ENCODE measurements at regions not wholly inside any gene's neighbourhood (a gene's known extent, or its start where the extent isn't known, plus 50 kb on each side); places are given as distances from the start of the nearest gene placed in this dataset.

DNA sequence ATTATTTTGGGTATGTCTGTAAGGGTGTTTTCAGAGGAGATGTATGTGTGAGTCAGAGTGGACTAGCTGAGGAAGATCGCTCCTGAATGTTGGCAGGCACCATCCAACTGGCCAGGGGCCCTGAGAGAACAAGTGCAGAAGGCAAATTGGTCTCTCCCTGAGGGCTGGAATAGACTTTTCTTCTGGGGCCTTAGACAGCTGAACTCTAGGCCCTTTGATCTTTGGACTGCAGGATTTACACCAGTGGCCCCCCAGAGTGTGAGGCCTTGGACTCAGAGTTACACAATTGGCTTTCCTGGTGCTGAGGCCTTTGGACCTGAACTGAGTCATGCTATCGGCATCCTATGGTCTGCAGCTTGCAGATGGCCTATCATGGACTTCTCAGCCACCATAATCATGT lies 217.2 kb downstream of the REEP3 start (continued):
- TF ChIP-seq, protein P1, sequence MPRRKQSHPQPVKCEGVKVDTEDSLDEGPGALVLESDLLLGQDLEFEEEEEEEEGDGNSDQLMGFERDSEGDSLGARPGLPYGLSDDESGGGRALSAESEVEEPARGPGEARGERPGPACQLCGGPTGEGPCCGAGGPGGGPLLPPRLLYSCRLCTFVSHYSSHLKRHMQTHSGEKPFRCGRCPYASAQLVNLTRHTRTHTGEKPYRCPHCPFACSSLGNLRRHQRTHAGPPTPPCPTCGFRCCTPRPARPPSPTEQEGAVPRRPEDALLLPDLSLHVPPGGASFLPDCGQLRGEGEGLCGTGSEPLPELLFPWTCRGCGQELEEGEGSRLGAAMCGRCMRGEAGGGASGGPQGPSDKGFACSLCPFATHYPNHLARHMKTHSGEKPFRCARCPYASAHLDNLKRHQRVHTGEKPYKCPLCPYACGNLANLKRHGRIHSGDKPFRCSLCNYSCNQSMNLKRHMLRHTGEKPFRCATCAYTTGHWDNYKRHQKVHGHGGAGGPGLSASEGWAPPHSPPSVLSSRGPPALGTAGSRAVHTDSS (CRISPR knock-in tag; conservative IDR thresholded peaks at IDR 0.05): no peak
- TF ChIP-seq ZZZ3 (CRISPR knock-in tag; IDR thresholded peaks at IDR 0.05; ENCODE audit: borderline replicate concordance): 0 out of 2 replicates have a peak, but pooled peaks have one; percentile 36
- TF ChIP-seq ZNF160 (CRISPR knock-in tag; IDR thresholded peaks at IDR 0.05): no peak
- 0 out of 2 replicates have a peak, but pooled peaks have one; percentile 58 for TF ChIP-seq HHEX (CRISPR knock-in tag; IDR thresholded peaks at IDR 0.05)
- TF ChIP-seq ZNF619 (CRISPR knock-in tag; IDR thresholded peaks at IDR 0.05): no peak
- no peak for TF ChIP-seq PAF1 (CRISPR knock-in tag; IDR thresholded peaks at IDR 0.05)
- 0 out of 2 replicates have a peak, but pooled peaks have one; percentile 49 for TF ChIP-seq NFKBIZ (CRISPR knock-in tag; IDR thresholded peaks at IDR 0.05)
- TF ChIP-seq MIER2 (CRISPR knock-in tag; IDR thresholded peaks at IDR 0.05): peak; percentile 63; the same call in 1 of the 2 replicates
- no peak for TF ChIP-seq SUZ12 (IDR thresholded peaks at IDR 0.05; ENCODE audit: low read depth, low read length)
- TF ChIP-seq, protein P2, sequence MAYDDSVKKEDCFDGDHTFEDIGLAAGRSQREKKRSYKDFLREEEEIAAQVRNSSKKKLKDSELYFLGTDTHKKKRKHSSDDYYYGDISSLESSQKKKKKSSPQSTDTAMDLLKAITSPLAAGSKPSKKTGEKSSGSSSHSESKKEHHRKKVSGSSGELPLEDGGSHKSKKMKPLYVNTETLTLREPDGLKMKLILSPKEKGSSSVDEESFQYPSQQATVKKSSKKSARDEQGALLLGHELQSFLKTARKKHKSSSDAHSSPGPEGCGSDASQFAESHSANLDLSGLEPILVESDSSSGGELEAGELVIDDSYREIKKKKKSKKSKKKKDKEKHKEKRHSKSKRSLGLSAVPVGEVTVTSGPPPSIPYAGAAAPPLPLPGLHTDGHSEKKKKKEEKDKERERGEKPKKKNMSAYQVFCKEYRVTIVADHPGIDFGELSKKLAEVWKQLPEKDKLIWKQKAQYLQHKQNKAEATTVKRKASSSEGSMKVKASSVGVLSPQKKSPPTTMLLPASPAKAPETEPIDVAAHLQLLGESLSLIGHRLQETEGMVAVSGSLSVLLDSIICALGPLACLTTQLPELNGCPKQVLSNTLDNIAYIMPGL (CRISPR knock-in tag; IDR thresholded peaks at IDR 0.05; ENCODE audit: borderline replicate concordance in 1 of 2, low read depth in 1 of 2): 0 out of 4 replicates have a peak, but pooled peaks of 1 of the 2 experiments have one; percentile 26
- TF ChIP-seq CEBPG (CRISPR knock-in tag; IDR thresholded peaks at IDR 0.05): peak; percentile 87
- TF ChIP-seq, protein P3, sequence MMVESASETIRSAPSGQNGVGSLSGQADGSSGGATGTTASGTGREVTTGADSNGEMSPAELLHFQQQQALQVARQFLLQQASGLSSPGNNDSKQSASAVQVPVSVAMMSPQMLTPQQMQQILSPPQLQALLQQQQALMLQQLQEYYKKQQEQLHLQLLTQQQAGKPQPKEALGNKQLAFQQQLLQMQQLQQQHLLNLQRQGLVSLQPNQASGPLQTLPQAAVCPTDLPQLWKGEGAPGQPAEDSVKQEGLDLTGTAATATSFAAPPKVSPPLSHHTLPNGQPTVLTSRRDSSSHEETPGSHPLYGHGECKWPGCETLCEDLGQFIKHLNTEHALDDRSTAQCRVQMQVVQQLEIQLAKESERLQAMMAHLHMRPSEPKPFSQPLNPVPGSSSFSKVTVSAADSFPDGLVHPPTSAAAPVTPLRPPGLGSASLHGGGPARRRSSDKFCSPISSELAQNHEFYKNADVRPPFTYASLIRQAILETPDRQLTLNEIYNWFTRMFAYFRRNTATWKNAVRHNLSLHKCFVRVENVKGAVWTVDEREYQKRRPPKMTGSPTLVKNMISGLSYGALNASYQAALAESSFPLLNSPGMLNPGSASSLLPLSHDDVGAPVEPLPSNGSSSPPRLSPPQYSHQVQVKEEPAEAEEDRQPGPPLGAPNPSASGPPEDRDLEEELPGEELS (CRISPR knock-in tag; IDR thresholded peaks at IDR 0.05): peak; percentile 56
- TF ChIP-seq, protein P4, sequence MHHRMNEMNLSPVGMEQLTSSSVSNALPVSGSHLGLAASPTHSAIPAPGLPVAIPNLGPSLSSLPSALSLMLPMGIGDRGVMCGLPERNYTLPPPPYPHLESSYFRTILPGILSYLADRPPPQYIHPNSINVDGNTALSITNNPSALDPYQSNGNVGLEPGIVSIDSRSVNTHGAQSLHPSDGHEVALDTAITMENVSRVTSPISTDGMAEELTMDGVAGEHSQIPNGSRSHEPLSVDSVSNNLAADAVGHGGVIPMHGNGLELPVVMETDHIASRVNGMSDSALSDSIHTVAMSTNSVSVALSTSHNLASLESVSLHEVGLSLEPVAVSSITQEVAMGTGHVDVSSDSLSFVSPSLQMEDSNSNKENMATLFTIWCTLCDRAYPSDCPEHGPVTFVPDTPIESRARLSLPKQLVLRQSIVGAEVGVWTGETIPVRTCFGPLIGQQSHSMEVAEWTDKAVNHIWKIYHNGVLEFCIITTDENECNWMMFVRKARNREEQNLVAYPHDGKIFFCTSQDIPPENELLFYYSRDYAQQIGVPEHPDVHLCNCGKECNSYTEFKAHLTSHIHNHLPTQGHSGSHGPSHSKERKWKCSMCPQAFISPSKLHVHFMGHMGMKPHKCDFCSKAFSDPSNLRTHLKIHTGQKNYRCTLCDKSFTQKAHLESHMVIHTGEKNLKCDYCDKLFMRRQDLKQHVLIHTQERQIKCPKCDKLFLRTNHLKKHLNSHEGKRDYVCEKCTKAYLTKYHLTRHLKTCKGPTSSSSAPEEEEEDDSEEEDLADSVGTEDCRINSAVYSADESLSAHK (CRISPR knock-in tag; IDR thresholded peaks at IDR 0.05; ENCODE audit: borderline replicate concordance): no peak
- peak; percentile 88 for TF ChIP-seq IRF2 (CRISPR knock-in tag; IDR thresholded peaks at IDR 0.05)
- TF ChIP-seq, protein P5, sequence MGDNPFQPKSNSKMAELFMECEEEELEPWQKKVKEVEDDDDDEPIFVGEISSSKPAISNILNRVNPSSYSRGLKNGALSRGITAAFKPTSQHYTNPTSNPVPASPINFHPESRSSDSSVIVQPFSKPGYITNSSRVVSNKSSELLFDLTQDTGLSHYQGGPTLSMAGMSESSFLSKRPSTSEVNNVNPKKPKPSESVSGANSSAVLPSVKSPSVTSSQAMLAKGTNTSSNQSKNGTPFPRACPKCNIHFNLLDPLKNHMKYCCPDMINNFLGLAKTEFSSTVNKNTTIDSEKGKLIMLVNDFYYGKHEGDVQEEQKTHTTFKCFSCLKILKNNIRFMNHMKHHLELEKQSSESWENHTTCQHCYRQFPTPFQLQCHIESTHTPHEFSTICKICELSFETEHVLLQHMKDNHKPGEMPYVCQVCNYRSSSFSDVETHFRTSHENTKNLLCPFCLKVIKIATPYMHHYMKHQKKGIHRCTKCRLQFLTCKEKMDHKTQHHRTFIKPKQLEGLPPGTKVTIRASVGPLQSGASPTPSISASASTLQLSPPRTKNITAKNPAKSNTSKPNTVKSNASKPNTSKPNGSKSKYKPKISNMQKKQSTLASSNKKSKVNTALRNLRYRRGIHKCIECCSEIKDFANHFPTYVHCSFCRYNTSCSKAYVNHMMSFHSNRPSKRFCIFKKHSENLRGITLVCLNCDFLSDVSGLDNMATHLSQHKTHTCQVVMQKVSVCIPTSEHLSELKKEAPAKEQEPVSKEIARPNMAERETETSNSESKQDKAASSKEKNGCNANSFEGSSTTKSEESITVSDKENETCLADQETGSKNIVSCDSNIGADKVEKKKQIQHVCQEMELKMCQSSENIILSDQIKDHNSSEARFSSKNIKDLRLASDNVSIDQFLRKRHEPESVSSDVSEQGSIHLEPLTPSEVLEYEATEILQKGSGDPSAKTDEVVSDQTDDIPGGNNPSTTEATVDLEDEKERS (CRISPR knock-in tag; IDR thresholded peaks at IDR 0.05): peak; percentile 98
- peak; percentile 80; the same call in 1 of the 2 replicates for TF ChIP-seq HOXA3 (CRISPR knock-in tag; IDR thresholded peaks at IDR 0.05)
- 0 out of 2 replicates have a peak, but pooled peaks have one; percentile 51 for TF ChIP-seq SMARCE1 (IDR thresholded peaks at IDR 0.05; ENCODE audit: borderline replicate concordance)
- TF ChIP-seq IRX3 (CRISPR knock-in tag; IDR thresholded peaks at IDR 0.05; ENCODE audit: borderline replicate concordance, low read depth): no peak
- TF ChIP-seq NCOA2 (CRISPR knock-in tag; IDR thresholded peaks at IDR 0.05): peak; percentile 92
- peak; percentile 41; the same call in 1 of the 2 replicates for TF ChIP-seq KDM2A (CRISPR knock-in tag; IDR thresholded peaks at IDR 0.05; ENCODE audit: borderline replicate concordance, low read depth)

Data from HepG2 (cell line).